A549 (cell line): ENCODE measurements at regions not wholly inside any gene's neighbourhood (a gene's known extent, or its start where the extent isn't known, plus 50 kb on each side); places are given as distances from the start of the nearest gene placed in this dataset.
A peak's percentile ranks its signal among the peaks of the same experiment; 100 is the strongest.

Source experiments
- ATAC-seq, 2 experiments: fragments of 200-7000 bp in 1 of 2; fragments of >200 bp in 1 of 2; cut with Nextera tagmentation in 1 of 2; cut with Tn5 transposase in 1 of 2; 3 replicates each; pipeline versions ENCODE4 v1.8.0 to v1.9.1; 2018 to 2020; ENCODE audit warnings: mild to moderate bottlenecking in 1 of 2, moderate library complexity in 1 of 2
- CTCF ChIA-PET: fragments of 300-600 bp; sonication (Branson Sonifier 250); formaldehyde crosslinking; extraction: SDS; loops from one replicate; lab custom pipeline; 2021; ENCODE audit warnings: antibody characterized with exemption, inconsistent platforms; lab: Yijun Ruan, JAX
- POLR2A ChIA-PET: fragments of 350-600 bp; formaldehyde crosslinking; extraction: SDS; loops from one replicate; lab custom pipeline; 2021; ENCODE audit warnings: antibody characterized with exemption, inconsistent platforms; lab: Yijun Ruan, JAX
- DNase-seq, 2 experiments: peaks; one replicate each; pipeline versions ENCODE4 v3.0.0 to v3.0.0-alpha.2; 2011 to 2016; ENCODE audit warnings: low read depth in 1 of 2, low spot score in 1 of 2
- FAIRE-seq: peaks from 2 replicates; lab custom pipeline; 2011; peaks lifted over from hg19 to GRCh38; lab: Jason Lieb, UNC
- H3K27ac ChIP-seq, 2 experiments: fragments of >200 bp; sonication (Bioruptor Twin); formaldehyde crosslinking; 3 replicates each; pipeline ENCODE4 v1.5.1; 2016 to 2017
- H3K4me1 ChIP-seq: fragments of >200 bp; sonication (Bioruptor Twin); formaldehyde crosslinking; 3 replicates; pipeline ENCODE4 v1.6.1; 2016
- H3K4me2 ChIP-seq: fragments of >200 bp; sonication (Bioruptor Twin); formaldehyde crosslinking; 3 replicates; pipeline ENCODE4 v1.6.1; 2016
- H3K4me3 ChIP-seq: fragments of >200 bp; sonication (Bioruptor Twin); formaldehyde crosslinking; 3 replicates; pipeline ENCODE4 v1.5.1; 2016
- H3K9me3 ChIP-seq: fragments of >200 bp; sonication (Bioruptor Twin); formaldehyde crosslinking; 3 replicates; pipeline ENCODE4 v1.6.1; 2016
- CBX2 ChIP-seq: fragments of 200-600 bp; sonication (generic); IDR thresholded peaks from 2 replicates; pipeline ENCODE4 v1.6.1; 2016; ENCODE audit warnings: low read depth, mild to moderate bottlenecking, borderline replicate concordance
- CEBPB ChIP-seq, 2 experiments: fragments of >200 bp in 1 of 2; sonication (Bioruptor Twin) in 1 of 2; formaldehyde crosslinking in 1 of 2; IDR thresholded peaks; 2 replicates each; pipeline ENCODE4 v1.6.1; 2012 to 2016
- E2F6 ChIP-seq: IDR thresholded peaks from 2 replicates; pipeline ENCODE4 v1.6.1; 2012; ENCODE audit warnings: low read depth, borderline replicate concordance
- FOSB ChIP-seq: fragments of 250-450 bp; sonication (Bioruptor Pico); IDR thresholded peaks from 2 replicates; pipeline ENCODE4 v1.5.0; 2020; ENCODE audit warnings: mild to moderate bottlenecking, moderate library complexity
- FOXS1 ChIP-seq: fragments of 250-450 bp; sonication (Bioruptor Pico); IDR thresholded peaks from 2 replicates; pipeline ENCODE4 v1.5.0; 2020; ENCODE audit warnings: mild to moderate bottlenecking, moderate library complexity
- HDAC2 ChIP-seq: fragments of 200-600 bp; sonication (generic); IDR thresholded peaks from 2 replicates; pipeline ENCODE4 v1.6.1; 2016
- HEYL ChIP-seq: fragments of 250-450 bp; sonication (Bioruptor Pico); IDR thresholded peaks from 2 replicates; pipeline ENCODE4 v1.8.0; 2021; ENCODE audit warnings: mild to moderate bottlenecking, moderate library complexity
- HOXA7 ChIP-seq: fragments of 250-450 bp; sonication (Bioruptor Pico); IDR thresholded peaks from 2 replicates; pipeline ENCODE4 v1.5.0; 2020; ENCODE audit warnings: mild to moderate bottlenecking, moderate library complexity
- JUN ChIP-seq, 2 experiments: fragments of >200 bp; sonication (Bioruptor Twin); formaldehyde crosslinking; IDR thresholded peaks; 2 replicates in 1 of 2; 3 replicates in 1 of 2; pipeline ENCODE4 v1.6.1; 2016 to 2017
- KDM1A ChIP-seq: fragments of 200-600 bp; sonication (generic); IDR thresholded peaks from 2 replicates; pipeline ENCODE4 v1.6.1; 2016; ENCODE audit warnings: low read depth, mild to moderate bottlenecking
- KDM5A ChIP-seq: fragments of 200-600 bp; sonication (generic); IDR thresholded peaks from 2 replicates; pipeline ENCODE4 v1.6.1; 2016; ENCODE audit warnings: antibody characterized with exemption, mild to moderate bottlenecking
- MAZ ChIP-seq: fragments of 150-350 bp; IDR thresholded peaks from 2 replicates; pipeline ENCODE4 v1.6.1; 2014; ENCODE audit warnings: antibody characterized with exemption, low read depth, low read length, borderline replicate concordance
- NFE2L2 ChIP-seq: fragments of 150-350 bp; conservative IDR thresholded peaks from 2 replicates; pipeline ENCODE4 v1.6.1; 2014; ENCODE audit warnings: low read length
- NPAS2 ChIP-seq: fragments of 250-450 bp; sonication (Bioruptor Pico); IDR thresholded peaks from 2 replicates; pipeline ENCODE4 v1.8.0; 2022; ENCODE audit warnings: mild to moderate bottlenecking, moderate library complexity, borderline replicate concordance
- REST ChIP-seq: fragments of 200-600 bp; sonication (generic); IDR thresholded peaks from 2 replicates; pipeline ENCODE4 v1.6.1; 2016; ENCODE audit warnings: antibody characterized with exemption, mild to moderate bottlenecking, moderate library complexity
- SMC3 ChIP-seq: fragments of >200 bp; sonication (Bioruptor Twin); formaldehyde crosslinking; IDR thresholded peaks from 3 replicates; pipeline ENCODE4 v1.6.1; 2018; ENCODE audit warnings: inconsistent platforms
- TP53 ChIP-seq: fragments of 250-450 bp; sonication (Bioruptor Pico); IDR thresholded peaks from 2 replicates; pipeline ENCODE4 v1.5.0; 2021; ENCODE audit warnings: mild to moderate bottlenecking, moderate library complexity
- USF2 ChIP-seq: fragments of 450-650 bp; IDR thresholded peaks from 2 replicates; pipeline ENCODE4 v1.6.1; 2014; ENCODE audit warnings: antibody characterized with exemption
- ZC3H11A ChIP-seq: fragments of 450-650 bp; IDR thresholded peaks from 2 replicates; pipeline ENCODE4 v1.6.1; 2014; ENCODE audit warnings: antibody characterized with exemption, mild to moderate bottlenecking
- ZSCAN20 ChIP-seq: fragments of 250-450 bp; sonication (Bioruptor Pico); IDR thresholded peaks from 2 replicates; pipeline ENCODE4 v1.8.0; 2022; ENCODE audit warnings: mild to moderate bottlenecking, moderate library complexity
- WGBS: methylation state at CpG from one replicate; pipeline ENCODE4 v1.1.6; 2017; ENCODE audit errors: missing lambda C conversion rate; 5-methylcytosine and 5-hydroxymethylcytosine counted together
- TF ChIP-seq, protein P1 (sequence below): fragments of 250-450 bp; sonication (Bioruptor Pico); IDR thresholded peaks from 2 replicates; pipeline ENCODE4 v1.5.0; 2020; ENCODE audit warnings: low read depth, mild to moderate bottlenecking, moderate library complexity
- TF ChIP-seq, protein P2 (sequence below): IDR thresholded peaks from 2 replicates; pipeline ENCODE4 v1.6.1; 2012
- TF ChIP-seq, protein P3 (sequence below): fragments of >200 bp; sonication (Bioruptor Twin); formaldehyde crosslinking; IDR thresholded peaks from 3 replicates; pipeline ENCODE4 v1.5.1; 2016

GRCh38 chr16:72723781-72724180 lies 324.1 kb downstream of the ZFHX3 start:
- ATAC-seq (no peak), DNase-seq (no peak), FAIRE-seq (no peak)
- Histone ChIP-seq H3K9me3 (no peaks in the 10 kb centered on the region), H3K4me2 (no peak overlapping the region), H3K4me3 (no peak overlapping the region), H3K4me1 (no peaks in the 10 kb centered on the region), H3K27ac (no peak overlapping the region)
- POLR2A ChIA-PET: no interaction called here
- 79% methylated on average over 4 of the region's 4 CpGs for WGBS
- TF ChIP-seq CEBPB (IDR thresholded peaks at IDR 0.05) (0 out of 4 replicates have a peak, but pooled peaks have one; percentile 14 to 21), E2F6 (no peak), KDM5A (no peak)
- CTCF ChIA-PET: no interaction called here

DNA sequence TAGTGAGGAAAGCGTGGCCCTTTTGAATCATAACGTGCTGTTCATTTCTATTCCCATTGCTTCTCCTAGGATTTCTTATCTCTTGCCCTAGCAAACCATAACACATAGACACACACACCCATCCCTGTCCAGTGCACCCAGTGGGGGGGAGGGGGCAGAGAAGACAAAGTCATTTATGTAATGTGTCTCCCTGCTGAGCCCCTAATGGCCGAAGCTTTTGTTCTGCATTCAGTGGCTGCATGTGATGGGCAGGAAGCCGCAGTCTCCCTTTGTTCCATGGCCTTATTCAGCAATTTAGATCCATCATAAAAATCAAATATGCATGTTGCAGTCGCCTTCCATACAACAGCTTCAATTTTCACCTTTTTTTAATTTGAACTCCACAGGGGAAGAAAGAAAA lies 325.4 kb downstream of the ZFHX3 start:
- Histone ChIP-seq H3K27ac (no peak overlapping the region), H3K4me1 (no peaks in the 10 kb centered on the region), H3K4me2 (no peak overlapping the region), H3K9me3 (no peaks in the 10 kb centered on the region), H3K4me3 (no peak overlapping the region)
- POLR2A ChIA-PET: no interaction called here
- DNase-seq (no peak), ATAC-seq (no peak), FAIRE-seq (no peak)
- WGBS: 88% methylated on average over 5 of the region's 5 CpGs
- CTCF ChIA-PET: interaction anchor here (0.6 to 1.2 kb wide), 2 partner anchors 107 to 454 kb away, joined by 3 read pairs; no protein-coding TSS in a partner anchor
- TF ChIP-seq ZC3H11A (no peak), NFE2L2 (no peak), SMC3 (no peak), CBX2 (no peak), USF2 (no peak), HDAC2 (no peak), FOSB (no peak), HEYL (no peak), ZSCAN20 (CRISPR knock-in tag) (no peak), HOXA7 (no peak), TP53 (CRISPR knock-in tag) (no peak), KDM1A (no peak), NPAS2 (CRISPR knock-in tag) (no peak)
- TF ChIP-seq, protein P1, sequence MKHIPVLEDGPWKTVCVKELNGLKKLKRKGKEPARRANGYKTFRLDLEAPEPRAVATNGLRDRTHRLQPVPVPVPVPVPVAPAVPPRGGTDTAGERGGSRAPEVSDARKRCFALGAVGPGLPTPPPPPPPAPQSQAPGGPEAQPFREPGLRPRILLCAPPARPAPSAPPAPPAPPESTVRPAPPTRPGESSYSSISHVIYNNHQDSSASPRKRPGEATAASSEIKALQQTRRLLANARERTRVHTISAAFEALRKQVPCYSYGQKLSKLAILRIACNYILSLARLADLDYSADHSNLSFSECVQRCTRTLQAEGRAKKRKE (CRISPR knock-in tag): no peak
- TF ChIP-seq, protein P2, sequence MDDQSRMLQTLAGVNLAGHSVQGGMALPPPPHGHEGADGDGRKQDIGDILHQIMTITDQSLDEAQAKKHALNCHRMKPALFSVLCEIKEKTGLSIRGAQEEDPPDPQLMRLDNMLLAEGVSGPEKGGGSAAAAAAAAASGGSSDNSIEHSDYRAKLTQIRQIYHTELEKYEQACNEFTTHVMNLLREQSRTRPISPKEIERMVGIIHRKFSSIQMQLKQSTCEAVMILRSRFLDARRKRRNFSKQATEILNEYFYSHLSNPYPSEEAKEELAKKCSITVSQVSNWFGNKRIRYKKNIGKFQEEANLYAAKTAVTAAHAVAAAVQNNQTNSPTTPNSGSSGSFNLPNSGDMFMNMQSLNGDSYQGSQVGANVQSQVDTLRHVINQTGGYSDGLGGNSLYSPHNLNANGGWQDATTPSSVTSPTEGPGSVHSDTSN: no peak
- TF ChIP-seq, protein P3, sequence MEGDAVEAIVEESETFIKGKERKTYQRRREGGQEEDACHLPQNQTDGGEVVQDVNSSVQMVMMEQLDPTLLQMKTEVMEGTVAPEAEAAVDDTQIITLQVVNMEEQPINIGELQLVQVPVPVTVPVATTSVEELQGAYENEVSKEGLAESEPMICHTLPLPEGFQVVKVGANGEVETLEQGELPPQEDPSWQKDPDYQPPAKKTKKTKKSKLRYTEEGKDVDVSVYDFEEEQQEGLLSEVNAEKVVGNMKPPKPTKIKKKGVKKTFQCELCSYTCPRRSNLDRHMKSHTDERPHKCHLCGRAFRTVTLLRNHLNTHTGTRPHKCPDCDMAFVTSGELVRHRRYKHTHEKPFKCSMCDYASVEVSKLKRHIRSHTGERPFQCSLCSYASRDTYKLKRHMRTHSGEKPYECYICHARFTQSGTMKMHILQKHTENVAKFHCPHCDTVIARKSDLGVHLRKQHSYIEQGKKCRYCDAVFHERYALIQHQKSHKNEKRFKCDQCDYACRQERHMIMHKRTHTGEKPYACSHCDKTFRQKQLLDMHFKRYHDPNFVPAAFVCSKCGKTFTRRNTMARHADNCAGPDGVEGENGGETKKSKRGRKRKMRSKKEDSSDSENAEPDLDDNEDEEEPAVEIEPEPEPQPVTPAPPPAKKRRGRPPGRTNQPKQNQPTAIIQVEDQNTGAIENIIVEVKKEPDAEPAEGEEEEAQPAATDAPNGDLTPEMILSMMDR: no peak

GRCh38 chr16:72721981-72722380 lies 325.9 kb downstream of the ZFHX3 start:
- Histone ChIP-seq H3K4me1 (no peaks in the 10 kb centered on the region), H3K9me3 (no peaks in the 10 kb centered on the region), H3K27ac (no peak overlapping the region), H3K4me2 (no peak overlapping the region), H3K4me3 (no peak overlapping the region)
- FAIRE-seq (no peak), ATAC-seq (no peak), DNase-seq (no peak)
- CTCF ChIA-PET: interaction anchor here (0.6 to 1.2 kb wide), 2 partner anchors 108 to 455 kb away, joined by 3 read pairs; no protein-coding TSS in a partner anchor
- 73% methylated on average over 4 of the region's 4 CpGs for WGBS
- POLR2A ChIA-PET: no interaction called here
- TF ChIP-seq JUN (IDR thresholded peaks at IDR 0.05) (no peak), TP53 (CRISPR knock-in tag) (no peak), REST (no peak), MAZ (no peak), CBX2 (no peak), FOXS1 (CRISPR knock-in tag) (no peak), FOSB (no peak), E2F6 (no peak), SMC3 (no peak), USF2 (no peak), HOXA7 (no peak), ZC3H11A (no peak)
